ENCODE measurements at regions not wholly inside any gene's neighbourhood (a gene's known extent, or its start where the extent isn't known, plus 50 kb on each side); places are given as distances from the start of the nearest gene placed in this dataset.

DNA sequence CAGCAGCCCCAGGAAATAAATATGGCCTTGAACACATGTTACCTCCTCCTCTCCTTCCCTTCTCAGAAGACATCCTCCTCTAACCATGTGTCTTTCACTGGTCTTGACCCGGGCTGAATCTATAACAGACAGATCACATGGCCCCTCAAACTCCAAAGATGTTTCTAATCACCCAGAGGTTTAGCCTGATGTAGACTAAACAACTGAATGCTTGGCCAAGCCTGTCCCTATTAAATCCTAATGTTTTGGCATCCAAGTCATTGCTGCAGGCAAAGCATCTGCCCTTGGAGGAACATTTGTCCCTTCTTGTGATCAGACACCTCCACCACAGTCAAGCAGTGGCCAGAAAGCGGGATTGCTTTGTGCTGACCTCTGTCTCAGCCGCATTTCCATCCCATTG, 65.5 kb downstream of the ANKRD60 start:
- no peak overlapping the region for H3K27ac ChIP-seq (ENCODE audit: low read length)
- H3K4me3 Mint-ChIP-seq = no peak overlapping the region

DNA sequence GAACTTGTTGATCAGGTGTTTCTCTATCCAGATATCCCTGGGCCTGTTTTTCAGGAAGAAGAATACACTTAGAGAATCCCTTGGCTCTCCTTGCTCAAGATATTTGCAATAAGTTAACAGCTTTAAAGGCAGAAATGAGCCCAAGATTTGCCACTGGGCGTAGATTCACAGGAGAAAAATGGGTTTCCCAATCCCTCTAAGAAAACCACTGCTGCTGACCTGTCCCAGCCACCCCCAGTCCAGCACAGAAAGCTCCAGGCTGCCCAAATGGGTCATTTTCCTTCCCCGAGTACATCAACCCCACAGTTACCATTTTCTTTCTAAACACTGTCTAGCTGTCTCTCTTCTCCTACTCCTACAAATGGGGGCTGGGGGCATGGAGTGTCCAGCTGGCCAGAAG, 67.3 kb downstream of the ANKRD60 start:
- no peak for DNase-seq
- Mint-ChIP-seq H3K4me3 (no peak overlapping the region), H3K27ac (no peak overlapping the region), H3K27me3 (ENCODE audit: low read depth in 2 of 2) (peaks cover 10 to 11% of the 10 kb centered on the region in 2 donors), H3K9me3 (no peaks in the 10 kb centered on the region), H3K36me3 (no peaks in the 10 kb centered on the region), H3K4me1 (no peaks in the 10 kb centered on the region)
- H3K4me3 ChIP-seq (ENCODE audit: low read length) = no peak overlapping the region
- H3K27me3 ChIP-seq (ENCODE audit: control insufficient read depth, insufficient read depth, low read length) = no peaks in the 10 kb centered on the region
- 83% methylated on average over 2 of the region's 2 CpGs for WGBS (ENCODE audit: insufficient coverage)
- no peaks in the 10 kb centered on the region for H3K4me1 ChIP-seq (ENCODE audit: control insufficient read depth, insufficient read depth, low read length)
- H3K36me3 ChIP-seq (ENCODE audit: control insufficient read depth, insufficient read depth, low read length) = no peaks in the 10 kb centered on the region
- TF ChIP-seq CTCF (IDR thresholded peaks at IDR 0.05) = no peak
- H3K9me3 ChIP-seq (ENCODE audit: control insufficient read depth, insufficient read depth, low read length) = no peaks in the 10 kb centered on the region
- no peak overlapping the region for H3K27ac ChIP-seq (ENCODE audit: low read length)
- no peak for ATAC-seq
- intact Hi-C loops (cut with micrococcal nuclease) = no loop called here

More for the DNA sequence above, 65.5 kb downstream of the ANKRD60 start:
- no peaks in the 10 kb centered on the region for H3K4me1 ChIP-seq (ENCODE audit: control insufficient read depth, insufficient read depth, low read length)
- 73% methylated on average over 3 of the region's 3 CpGs for WGBS (ENCODE audit: insufficient coverage)
- Mint-ChIP-seq H3K27ac (no peak overlapping the region), H3K4me1 (no peaks in the 10 kb centered on the region), H3K27me3 (ENCODE audit: low read depth in 2 of 2) (peaks cover 8 to 11% of the 10 kb centered on the region in 2 donors), H3K9me3 (no peaks in the 10 kb centered on the region), H3K36me3 (no peaks in the 10 kb centered on the region)
- no peak for TF ChIP-seq CTCF (IDR thresholded peaks at IDR 0.05)
- DNase-seq = no peak
- no peaks in the 10 kb centered on the region for H3K9me3 ChIP-seq (ENCODE audit: control insufficient read depth, insufficient read depth, low read length)
- no peaks in the 10 kb centered on the region for H3K27me3 ChIP-seq (ENCODE audit: control insufficient read depth, insufficient read depth, low read length)
- intact Hi-C loops (cut with micrococcal nuclease) = no loop called here
- no peak overlapping the region for H3K4me3 ChIP-seq (ENCODE audit: low read length)
- no peaks in the 10 kb centered on the region for H3K36me3 ChIP-seq (ENCODE audit: control insufficient read depth, insufficient read depth, low read length)
- ATAC-seq = no peak

- DNase-seq (no peak), ATAC-seq (no peak)
- H3K27me3 ChIP-seq (ENCODE audit: control insufficient read depth, insufficient read depth, low read length) = no peaks in the 10 kb centered on the region
- no peaks in the 10 kb centered on the region for H3K36me3 ChIP-seq (ENCODE audit: control insufficient read depth, insufficient read depth, low read length)
- intact Hi-C loops (cut with micrococcal nuclease) = no loop called here
- no peak overlapping the region for H3K4me3 ChIP-seq (ENCODE audit: low read length)
- Mint-ChIP-seq H3K9me3 (no peaks in the 10 kb centered on the region), H3K4me1 (no peaks in the 10 kb centered on the region), H3K27ac (no peak overlapping the region), H3K4me3 (no peak overlapping the region), H3K36me3 (no peaks in the 10 kb centered on the region), H3K27me3 (ENCODE audit: low read depth in 2 of 2) (peaks cover 10 to 14% of the 10 kb centered on the region in 2 donors)
- 84% methylated on average over 17 of the region's 17 CpGs for WGBS (ENCODE audit: insufficient coverage)
- H3K9me3 ChIP-seq (ENCODE audit: control insufficient read depth, insufficient read depth, low read length) = no peaks in the 10 kb centered on the region
- H3K4me1 ChIP-seq (ENCODE audit: control insufficient read depth, insufficient read depth, low read length) = no peaks in the 10 kb centered on the region
- no peak overlapping the region for H3K27ac ChIP-seq (ENCODE audit: low read length)
- no peak for TF ChIP-seq CTCF (IDR thresholded peaks at IDR 0.05)
Observed at GRCh38 chr20:58160451-58161061, 67.9 kb downstream of the ANKRD60 start.

Data from natural killer cell (primary cell).